ENCODE measurements at regions not wholly inside any gene's neighbourhood (a gene's known extent, or its start where the extent isn't known, plus 50 kb on each side); places are given as distances from the start of the nearest gene placed in this dataset.

GRCh38 chr3:137930976-137931375 lies 79.0 kb upstream of the CLDN18 start:
- ChIA-PET CTCF (no interaction called here), POLR2A (ENCODE audit: unreplicated experiment) (no interaction called here)
- no peak for DNase-seq
- TF ChIP-seq EZH2 (IDR thresholded peaks at IDR 0.05; ENCODE audit: low read length, unreplicated experiment) (no peak), EZH2phosphoT487 (IDR thresholded peaks at IDR 0.05; ENCODE audit: borderline replicate concordance, low read length) (no peak)
- BruUV-seq (replicated peaks), result no TSS peak
- Histone ChIP-seq H3K4me2 (ENCODE audit: low read length) (no peak overlapping the region), H4K20me1 (ENCODE audit: low read length) (no peaks in the 10 kb centered on the region), H3K4me3 (ENCODE audit: low read length) (no peak overlapping the region), H3F3A (ENCODE audit: low read length, unreplicated experiment) (no peaks in the 10 kb centered on the region), H2AFZ (ENCODE audit: low read length) (no peak overlapping the region), H3K4me1 (ENCODE audit: insufficient read depth, low read length) (no peaks in the 10 kb centered on the region), H3K9me3 (ENCODE audit: low read length) (no peaks in the 10 kb centered on the region), H3K27ac (ENCODE audit: low read length) (no peak overlapping the region), H3K9me2 (replicated peaks; ENCODE audit: low read length) (no peaks in the 10 kb centered on the region), H3K79me2 (ENCODE audit: low read length) (no peaks in the 10 kb centered on the region), H3K27me3 (ENCODE audit: low read length) (no peaks in the 10 kb centered on the region), H3K9ac (ENCODE audit: low read length) (no peak overlapping the region), H3K36me3 (ENCODE audit: low read depth, low read length) (no peaks in the 10 kb centered on the region)
- intact Hi-C loops (cut with micrococcal nuclease), result no loop called here
- no peak for ATAC-seq

- no peak for DNase-seq
- CTCF ChIA-PET, result no interaction called here
- no peaks in the 10 kb centered on the region for H3K9me3 ChIP-seq (ENCODE audit: low read length)
Measured at GRCh38 chr3:137938876-137939275, 71.1 kb upstream of the CLDN18 start.

GRCh38 chr3:137944593-137944992 lies 65.4 kb upstream of the CLDN18 start:
- H3F3A ChIP-seq (ENCODE audit: low read length, unreplicated experiment), result no peaks in the 10 kb centered on the region
- no peaks in the 10 kb centered on the region for H3K27me3 ChIP-seq (ENCODE audit: low read length)
- ChIA-PET POLR2A (ENCODE audit: unreplicated experiment) (no interaction called here), CTCF (no interaction called here)
- no peak overlapping the region for H3K9ac ChIP-seq (ENCODE audit: low read length)
- H4K20me1 ChIP-seq (ENCODE audit: low read length), result no peaks in the 10 kb centered on the region
- no peak overlapping the region for H3K4me3 ChIP-seq (ENCODE audit: low read length)
- H3K36me3 ChIP-seq (ENCODE audit: low read depth, low read length), result no peaks in the 10 kb centered on the region
- no peak overlapping the region for H3K4me2 ChIP-seq (ENCODE audit: low read length)
- H3K9me3 ChIP-seq (ENCODE audit: low read length), result no peaks in the 10 kb centered on the region
- DNase-seq (no peak), ATAC-seq (no peak)
- no peaks in the 10 kb centered on the region for H3K4me1 ChIP-seq (ENCODE audit: insufficient read depth, low read length)
- no peak overlapping the region for H2AFZ ChIP-seq (ENCODE audit: low read length)
- H3K79me2 ChIP-seq (ENCODE audit: low read length), result no peaks in the 10 kb centered on the region
- intact Hi-C loops (cut with micrococcal nuclease), result no loop called here
- H3K27ac ChIP-seq (ENCODE audit: low read length), result no peak overlapping the region
- BruUV-seq (replicated peaks), result no TSS peak
- TF ChIP-seq EZH2 (IDR thresholded peaks at IDR 0.05; ENCODE audit: low read length, unreplicated experiment) (no peak), CTCF (conservative IDR thresholded peaks at IDR 0.05; ENCODE audit: low read depth, low read length) (no peak), EZH2phosphoT487 (IDR thresholded peaks at IDR 0.05; ENCODE audit: borderline replicate concordance, low read length) (no peak)
- no peaks in the 10 kb centered on the region for H3K9me2 ChIP-seq (replicated peaks; ENCODE audit: low read length)

More at GRCh38 chr3:137938876-137939275, 71.1 kb upstream of the CLDN18 start:
- H3K27me3 ChIP-seq (ENCODE audit: low read length), result no peaks in the 10 kb centered on the region
- no peak for TF ChIP-seq EZH2 (IDR thresholded peaks at IDR 0.05; ENCODE audit: low read length, unreplicated experiment)
- no peak for TF ChIP-seq CTCF (conservative IDR thresholded peaks at IDR 0.05; ENCODE audit: low read depth, low read length)
- no peak for TF ChIP-seq EZH2phosphoT487 (IDR thresholded peaks at IDR 0.05; ENCODE audit: borderline replicate concordance, low read length)
- no peak overlapping the region for H3K27ac ChIP-seq (ENCODE audit: low read length)
- POLR2A ChIA-PET (ENCODE audit: unreplicated experiment), result no interaction called here
- H3K9ac ChIP-seq (ENCODE audit: low read length), result no peak overlapping the region
- BruUV-seq (replicated peaks), result no TSS peak
- ATAC-seq, result no peak
- intact Hi-C loops (cut with micrococcal nuclease), result no loop called here
- no peaks in the 10 kb centered on the region for H3K4me1 ChIP-seq (ENCODE audit: insufficient read depth, low read length)
- H3K4me3 ChIP-seq (ENCODE audit: low read length), result no peak overlapping the region
- H3K36me3 ChIP-seq (ENCODE audit: low read depth, low read length), result no peaks in the 10 kb centered on the region
- H3K79me2 ChIP-seq (ENCODE audit: low read length), result no peaks in the 10 kb centered on the region
- H3K9me2 ChIP-seq (replicated peaks; ENCODE audit: low read length), result no peaks in the 10 kb centered on the region
- H4K20me1 ChIP-seq (ENCODE audit: low read length), result no peaks in the 10 kb centered on the region
- no peak overlapping the region for H3K4me2 ChIP-seq (ENCODE audit: low read length)
- H2AFZ ChIP-seq (ENCODE audit: low read length), result no peak overlapping the region
- no peaks in the 10 kb centered on the region for H3F3A ChIP-seq (ENCODE audit: low read length, unreplicated experiment)
